ENCODE measurements at regions not wholly inside any gene's neighbourhood (a gene's known extent, or its start where the extent isn't known, plus 50 kb on each side); places are given as distances from the start of the nearest gene placed in this dataset.

DNA sequence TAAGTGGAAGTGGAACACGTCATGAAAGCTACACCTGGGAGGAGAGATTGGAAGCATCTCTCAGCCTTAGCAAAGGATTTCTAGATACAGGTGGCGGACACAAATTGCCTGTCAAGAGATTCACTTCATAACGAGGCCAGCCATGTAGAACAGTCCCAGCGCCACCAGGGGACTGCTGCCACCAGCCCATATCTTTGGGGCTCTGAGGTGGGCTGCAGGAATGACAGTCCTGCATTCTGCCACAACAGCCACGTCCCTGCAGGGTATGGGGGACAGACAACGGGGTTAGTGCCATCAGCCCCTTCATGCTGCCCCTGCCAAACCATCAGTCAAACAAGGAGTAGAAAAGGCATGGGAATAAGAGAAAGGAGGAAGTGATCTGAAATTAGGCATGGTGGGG is 81.2 kb upstream of the SASH1 start:
- no peak for TF ChIP-seq GATA1 (IDR thresholded peaks at IDR 0.05; ENCODE audit: low read depth, low read length)
- no peak for TF ChIP-seq POLR2A (IDR thresholded peaks at IDR 0.05; ENCODE audit: low read length)
- DNase-seq: no peak

DNA sequence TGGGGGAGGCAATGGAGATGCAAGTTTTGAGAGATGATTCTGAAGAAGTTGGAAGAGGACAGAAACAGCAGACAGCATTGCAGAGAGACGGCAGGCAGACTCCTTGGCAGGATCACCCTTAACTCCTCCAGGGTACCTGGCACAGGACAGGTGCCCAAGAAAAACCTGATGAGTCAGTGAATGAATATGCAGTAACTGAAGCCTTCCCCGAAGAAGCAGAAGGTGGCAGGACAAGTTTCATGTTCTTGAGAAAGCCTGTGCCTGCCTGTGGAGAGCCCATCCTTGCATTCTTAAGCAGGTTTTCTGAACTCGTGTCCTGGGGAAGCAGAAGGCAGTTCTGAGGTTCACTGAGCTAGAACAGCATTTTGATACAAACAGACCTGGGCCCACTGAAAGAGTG is 79.6 kb upstream of the SASH1 start:
- no peak for TF ChIP-seq POLR2A (IDR thresholded peaks at IDR 0.05; ENCODE audit: low read length)
- no peak for TF ChIP-seq GATA1 (IDR thresholded peaks at IDR 0.05; ENCODE audit: low read depth, low read length)
- DNase-seq: no peak

DNA sequence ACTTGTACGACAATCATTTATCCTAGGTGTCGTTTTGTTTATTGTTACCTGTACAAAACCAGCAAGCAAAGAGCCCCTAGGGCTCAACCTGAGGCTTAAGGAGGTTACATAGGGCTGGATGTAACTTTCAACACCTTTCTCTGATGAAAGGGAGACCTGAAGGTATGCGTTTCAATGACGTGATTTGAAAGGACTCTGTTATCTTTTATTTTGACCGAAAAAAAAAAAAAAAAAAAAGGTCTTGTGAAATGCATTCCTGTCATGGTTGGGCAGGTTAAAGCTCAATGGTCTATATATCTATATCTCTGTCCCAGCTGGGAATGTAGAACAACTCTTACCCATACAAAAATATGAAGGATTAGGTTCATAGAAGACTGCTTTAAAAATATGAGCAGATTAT is 78.7 kb upstream of the SASH1 start:
- DNase-seq: no peak
- TF ChIP-seq GATA1 (IDR thresholded peaks at IDR 0.05; ENCODE audit: low read depth, low read length) (no peak), POLR2A (IDR thresholded peaks at IDR 0.05; ENCODE audit: low read length) (no peak)

DNA sequence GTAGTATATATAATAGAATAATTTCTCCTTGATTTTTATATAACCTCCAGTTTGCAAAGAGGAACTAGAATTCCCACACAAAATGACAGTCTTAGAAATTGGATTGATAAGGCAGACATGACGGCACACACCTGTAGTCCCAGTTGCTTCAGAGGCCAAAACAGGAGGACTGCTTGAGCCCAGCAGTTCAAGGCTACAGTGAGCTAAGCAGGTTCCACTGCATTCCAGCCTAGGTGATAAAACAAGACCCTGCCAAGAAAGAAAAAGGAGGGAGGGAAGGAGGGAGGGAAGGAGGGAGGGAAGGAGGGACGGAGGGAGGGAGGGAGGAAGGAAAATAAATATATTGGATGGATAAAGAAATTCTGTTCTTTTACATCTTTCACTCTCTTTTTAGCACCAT is 77.6 kb upstream of the SASH1 start:
- no peak for DNase-seq
- no peak for TF ChIP-seq POLR2A (IDR thresholded peaks at IDR 0.05; ENCODE audit: low read length)
- TF ChIP-seq GATA1 (IDR thresholded peaks at IDR 0.05; ENCODE audit: low read depth, low read length): no peak

DNA sequence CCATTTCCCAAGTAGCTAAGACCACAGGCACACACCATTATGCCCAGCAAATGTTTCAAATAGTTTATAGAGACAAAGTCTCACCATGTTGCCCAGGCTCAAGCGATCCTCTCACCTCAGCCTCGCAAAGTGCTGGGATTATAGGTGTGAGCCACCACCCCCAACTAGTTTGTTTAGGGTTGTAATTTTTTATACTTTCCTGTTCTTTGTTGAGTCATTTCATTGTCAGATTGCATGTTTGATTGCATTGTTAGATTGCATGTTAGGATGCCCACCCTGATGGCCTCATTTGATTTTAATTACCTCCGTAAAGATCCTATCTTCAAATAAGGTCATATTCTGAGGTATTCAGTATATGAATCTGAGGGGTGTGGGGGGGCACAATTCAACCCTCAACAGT is 73.3 kb upstream of the SASH1 start:
- no peak for TF ChIP-seq POLR2A (IDR thresholded peaks at IDR 0.05; ENCODE audit: low read length)
- TF ChIP-seq GATA1 (IDR thresholded peaks at IDR 0.05; ENCODE audit: low read depth, low read length): no peak
- no peak for DNase-seq

DNA sequence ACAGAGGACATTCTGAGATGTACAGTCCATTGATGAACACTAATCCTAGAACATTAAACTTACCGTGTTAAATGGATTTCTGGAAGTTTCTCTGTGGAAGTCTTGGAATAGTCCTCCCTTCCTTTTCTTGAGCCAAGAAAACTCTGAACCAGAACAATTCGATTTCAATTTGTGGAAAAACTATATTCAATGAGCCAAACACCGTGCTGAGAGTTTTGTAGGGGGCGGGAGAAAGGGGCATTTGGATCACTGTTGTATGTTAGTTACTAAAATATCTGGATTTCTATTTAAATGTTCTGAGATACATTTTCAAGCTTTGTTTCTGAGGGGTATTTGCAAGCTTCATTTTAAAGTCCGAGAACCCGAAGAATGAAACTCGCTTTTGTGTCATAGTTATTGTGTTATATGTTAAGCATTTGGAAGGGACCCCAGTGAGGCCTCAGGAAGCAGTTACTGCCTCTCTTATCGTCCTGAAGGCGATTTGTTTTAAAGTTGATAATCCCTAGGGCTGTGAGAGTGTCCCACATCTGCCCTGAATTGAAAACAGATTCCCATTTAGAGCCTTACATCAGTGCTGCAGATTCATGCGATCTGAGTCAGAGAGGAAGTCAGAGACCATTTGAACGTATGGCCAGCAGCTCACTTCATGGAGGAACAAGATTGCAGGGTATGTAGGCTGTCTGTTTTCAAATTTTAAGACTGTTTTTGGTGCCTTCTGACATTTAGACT is 70.8 kb upstream of the SASH1 start:
- DNase-seq: no peak
- TF ChIP-seq POLR2A (IDR thresholded peaks at IDR 0.05; ENCODE audit: low read length) (no peak), GATA1 (IDR thresholded peaks at IDR 0.05; ENCODE audit: low read depth, low read length) (no peak)

DNA sequence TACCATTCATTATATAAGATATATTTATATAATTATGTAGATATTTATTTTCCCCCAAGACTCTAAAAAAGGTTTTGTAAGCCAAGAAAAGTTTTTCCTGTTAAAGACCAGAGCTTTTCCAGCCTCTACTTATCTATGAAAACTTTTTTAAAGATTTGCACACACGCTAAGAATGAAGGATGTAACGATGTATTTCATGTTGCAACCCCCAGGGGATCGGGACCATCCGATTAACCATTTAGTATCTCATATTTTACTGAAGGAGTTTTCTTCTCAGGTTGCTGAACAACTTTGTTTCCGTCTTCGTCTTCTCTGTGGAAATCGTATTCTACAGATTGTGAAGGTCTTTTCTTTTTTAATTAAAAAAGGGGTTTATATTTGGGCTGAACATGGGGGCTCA is 70.0 kb upstream of the SASH1 start:
- TF ChIP-seq GATA1 (IDR thresholded peaks at IDR 0.05; ENCODE audit: low read depth, low read length): no peak
- no peak for TF ChIP-seq POLR2A (IDR thresholded peaks at IDR 0.05; ENCODE audit: low read length)
- DNase-seq: no peak

DNA sequence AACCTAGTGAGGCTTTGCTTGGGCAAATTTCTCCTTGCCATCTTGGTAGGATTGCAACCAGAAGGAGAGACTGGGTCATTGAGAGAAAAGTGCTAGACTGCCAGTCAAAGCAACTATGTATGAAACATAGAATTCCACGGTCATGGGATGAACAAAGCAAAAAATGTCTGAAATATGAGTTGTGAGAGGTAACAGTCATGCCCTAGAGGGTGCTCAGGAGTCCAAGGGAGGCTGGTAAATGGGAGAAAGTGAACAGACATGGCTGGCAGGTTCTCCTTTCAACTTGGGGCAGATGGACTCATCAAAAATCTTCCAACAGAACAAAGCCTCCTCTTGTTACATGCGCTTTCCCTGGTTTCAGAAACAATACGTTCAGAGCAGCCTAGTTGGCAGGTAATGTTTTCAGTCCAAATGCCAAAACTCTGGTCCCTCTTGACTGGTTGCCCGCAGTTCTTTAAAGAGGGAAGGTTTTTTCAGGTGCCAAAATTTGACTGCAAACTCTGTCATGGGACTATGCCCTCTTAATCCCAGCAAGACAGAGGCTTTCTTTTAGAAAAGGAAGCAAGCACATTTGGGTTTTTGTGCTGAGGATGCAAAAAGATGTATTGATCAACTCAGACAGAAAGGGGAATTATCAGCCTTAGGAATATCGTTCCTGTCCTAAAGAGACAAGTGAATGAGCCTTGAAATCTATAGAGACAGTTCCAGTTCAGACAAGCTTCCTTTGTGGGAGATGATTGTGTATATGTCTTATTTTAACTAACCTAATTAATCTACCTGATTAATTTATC is 68.5 kb upstream of the SASH1 start:
- TF ChIP-seq GATA1 (IDR thresholded peaks at IDR 0.05; ENCODE audit: low read depth, low read length): no peak
- TF ChIP-seq POLR2A (IDR thresholded peaks at IDR 0.05; ENCODE audit: low read length): no peak
- no peak for DNase-seq

DNA sequence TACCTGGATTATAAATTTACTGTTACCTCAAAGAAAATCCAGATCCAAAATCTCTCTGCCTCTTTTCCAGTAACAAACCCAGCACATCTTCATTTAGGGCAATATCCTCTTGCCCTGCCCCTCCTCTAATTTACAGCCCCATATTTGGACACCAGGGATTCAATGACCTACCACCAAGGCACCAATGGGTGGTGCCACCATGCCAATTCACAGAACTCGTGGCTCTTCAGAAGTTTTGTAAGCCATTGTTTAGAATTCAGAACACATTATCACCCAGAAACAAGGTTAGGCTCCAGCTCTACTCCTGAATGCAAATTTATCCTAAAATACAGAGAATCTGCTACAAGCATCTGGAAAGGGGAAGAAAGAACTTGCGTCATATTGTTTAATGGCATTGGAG is 67.8 kb upstream of the SASH1 start:
- TF ChIP-seq GATA1 (IDR thresholded peaks at IDR 0.05; ENCODE audit: low read depth, low read length): no peak
- TF ChIP-seq POLR2A (IDR thresholded peaks at IDR 0.05; ENCODE audit: low read length): no peak
- DNase-seq: no peak

DNA sequence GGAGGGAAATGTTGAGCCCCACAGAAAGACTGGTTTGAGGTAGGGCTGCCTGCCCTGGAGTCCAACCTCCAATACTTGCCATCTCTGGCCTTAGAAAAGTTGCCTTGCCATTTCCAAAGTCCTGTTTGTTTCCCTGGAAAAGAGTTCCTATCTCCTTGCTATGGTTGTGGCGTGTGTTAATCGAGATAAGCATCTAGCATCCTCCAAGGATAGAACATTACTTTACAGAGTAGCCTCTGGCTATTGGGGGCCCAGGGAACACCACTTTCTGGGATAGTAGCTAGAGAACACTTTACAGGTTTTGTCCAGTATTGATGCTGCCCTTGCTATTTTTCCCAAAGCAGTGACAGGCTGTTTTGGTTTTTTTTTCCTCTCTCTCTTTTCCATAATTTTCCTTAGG is 57.4 kb upstream of the SASH1 start:
- no peak for DNase-seq
- TF ChIP-seq POLR2A (IDR thresholded peaks at IDR 0.05; ENCODE audit: low read length) (no peak), GATA1 (IDR thresholded peaks at IDR 0.05; ENCODE audit: low read depth, low read length) (no peak)

DNA sequence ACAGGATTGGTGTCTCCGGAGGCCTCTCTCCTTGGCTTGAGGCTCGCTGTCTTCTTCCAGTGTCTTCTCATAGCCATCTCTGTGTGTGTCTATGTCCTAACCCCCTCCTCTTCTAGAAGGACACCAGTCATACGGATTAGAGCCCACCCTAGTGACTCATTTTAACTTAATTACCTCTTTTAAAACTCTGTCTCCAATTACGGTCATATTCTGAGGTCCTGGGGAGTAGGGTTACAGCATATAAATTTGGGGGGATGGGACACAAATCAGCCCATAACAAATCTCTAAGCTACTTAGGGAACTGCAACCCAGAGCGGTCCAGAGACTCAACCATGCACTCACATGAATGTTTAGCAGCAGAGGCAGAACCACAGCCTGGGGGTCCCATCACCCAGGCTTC is 56.1 kb upstream of the SASH1 start:
- TF ChIP-seq GATA1 (IDR thresholded peaks at IDR 0.05; ENCODE audit: low read depth, low read length) (no peak), POLR2A (IDR thresholded peaks at IDR 0.05; ENCODE audit: low read length) (no peak)

DNA sequence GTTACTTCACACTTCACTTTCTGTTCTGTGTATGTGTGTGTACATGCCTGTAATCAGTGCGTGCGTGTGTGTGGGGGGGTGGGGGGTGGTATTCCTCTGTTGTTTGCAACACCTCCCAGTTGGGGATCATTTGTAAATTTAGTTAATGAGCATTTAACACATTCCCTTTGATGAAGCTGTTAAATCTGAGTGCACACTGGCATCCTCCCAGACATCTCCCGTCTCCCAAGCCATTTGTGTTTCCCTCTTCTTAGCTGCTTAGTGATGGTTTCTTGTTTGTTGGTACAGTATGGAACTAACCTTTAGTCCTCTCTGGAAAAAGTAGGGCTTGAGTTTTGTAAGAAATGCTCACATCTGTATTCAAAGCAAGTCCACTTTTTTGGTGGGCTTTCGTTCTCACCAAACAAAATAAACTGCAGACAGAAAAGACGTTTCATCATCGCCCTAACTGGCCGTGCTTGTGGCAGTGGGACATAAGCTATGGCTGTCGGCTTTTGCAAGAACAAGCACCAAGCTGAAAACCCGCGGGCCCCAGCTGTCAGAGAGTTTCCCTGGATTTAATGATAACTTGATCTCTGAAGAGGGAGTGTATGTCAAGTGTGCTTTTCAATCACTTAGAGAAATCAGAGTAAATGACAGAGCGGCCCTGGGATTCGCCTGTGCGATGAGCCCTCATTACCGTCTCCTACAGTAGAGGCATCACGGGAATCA is 54.9 kb upstream of the SASH1 start:
- no peak for DNase-seq
- TF ChIP-seq POLR2A (IDR thresholded peaks at IDR 0.05; ENCODE audit: low read length) (no peak), GATA1 (IDR thresholded peaks at IDR 0.05; ENCODE audit: low read depth, low read length) (no peak)

More for the DNA sequence above, 56.1 kb upstream of the SASH1 start:
- DNase-seq: no peak

DNA sequence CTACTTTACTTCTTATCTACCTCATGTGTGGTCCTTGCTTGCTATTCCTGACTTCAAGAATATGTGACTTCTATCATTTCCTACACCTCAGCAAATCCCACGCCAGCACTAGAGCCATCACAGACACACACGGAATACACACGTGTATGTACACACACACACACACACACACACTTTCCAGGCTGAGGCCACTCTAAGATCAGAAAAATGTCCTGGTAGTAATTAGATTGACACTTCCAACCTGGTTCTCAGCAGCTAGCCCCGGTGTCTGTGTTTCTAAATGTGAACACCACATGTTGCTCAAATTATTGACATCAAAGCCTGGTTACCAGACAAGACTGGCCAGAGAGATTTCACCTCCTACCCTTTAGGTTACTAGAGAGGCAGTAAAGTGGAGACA is 54.1 kb upstream of the SASH1 start:
- TF ChIP-seq POLR2A (IDR thresholded peaks at IDR 0.05; ENCODE audit: low read length) (no peak), GATA1 (IDR thresholded peaks at IDR 0.05; ENCODE audit: low read depth, low read length) (no peak)
- no peak for DNase-seq

DNA sequence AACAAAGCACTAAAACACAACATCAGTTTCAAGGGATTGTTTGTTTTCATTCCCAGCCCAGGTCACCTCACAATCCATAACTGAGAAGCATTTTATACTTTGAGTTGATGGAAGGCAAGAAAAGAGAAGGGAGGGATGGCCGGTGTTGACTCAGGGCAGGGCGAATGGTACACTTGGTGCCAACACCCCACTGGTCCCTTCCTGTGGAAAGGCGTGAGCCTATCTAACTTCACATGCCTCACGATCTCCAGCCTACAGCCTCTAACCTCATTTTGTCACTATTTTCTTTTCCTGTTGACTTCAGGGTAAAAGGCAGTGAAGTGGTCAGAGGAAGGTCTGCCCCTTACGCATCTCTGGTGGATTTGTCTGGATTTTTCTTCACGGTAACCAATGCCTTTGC is 53.5 kb upstream of the SASH1 start:
- TF ChIP-seq POLR2A (IDR thresholded peaks at IDR 0.05; ENCODE audit: low read length): no peak
- TF ChIP-seq GATA1 (IDR thresholded peaks at IDR 0.05; ENCODE audit: low read depth, low read length): no peak
- no peak for DNase-seq
